ENCODE measurements at regions not wholly inside any gene's neighbourhood (a gene's known extent, or its start where the extent isn't known, plus 50 kb on each side); places are given as distances from the start of the nearest gene placed in this dataset.

- no peak for DNase-seq (ENCODE audit: low spot score)
These were observed 324.4 kb upstream of the ZNF32 start for GRCh38 chr10:43972976-43973647.

- no peak for DNase-seq (ENCODE audit: low spot score)
These were observed 323.3 kb upstream of the ZNF32 start for GRCh38 chr10:43971981-43972380.

- DNase-seq (ENCODE audit: low spot score): no peak
These were observed 322.6 kb upstream of the ZNF32 start for GRCh38 chr10:43971306-43971705.

- DNase-seq (ENCODE audit: low spot score): no peak
These were observed 322.0 kb upstream of the ZNF32 start for GRCh38 chr10:43970717-43971116.

- no peak for DNase-seq (ENCODE audit: low spot score)
These were observed 321.5 kb upstream of the ZNF32 start for GRCh38 chr10:43970018-43970698.

GRCh38 chr10:43969506-43969905 is 320.8 kb upstream of the ZNF32 start:
- DNase-seq (ENCODE audit: low spot score): no peak

- DNase-seq (ENCODE audit: low spot score): no peak
These were observed 320.3 kb upstream of the ZNF32 start for GRCh38 chr10:43968961-43969360.

- no peak for DNase-seq (ENCODE audit: low spot score)
These were observed 319.4 kb upstream of the ZNF32 start for GRCh38 chr10:43968076-43968475.

GRCh38 chr10:43966571-43966965 is 317.9 kb upstream of the ZNF32 start:
- no peak for DNase-seq (ENCODE audit: low spot score)

- no peak for DNase-seq (ENCODE audit: low spot score)
These were observed 317.4 kb upstream of the ZNF32 start for GRCh38 chr10:43965918-43966570.

- no peak for DNase-seq (ENCODE audit: low spot score)
These were observed 316.6 kb upstream of the ZNF32 start for GRCh38 chr10:43965033-43965917.

- DNase-seq (ENCODE audit: low spot score): no peak
These were observed 315.8 kb upstream of the ZNF32 start for GRCh38 chr10:43964486-43964885.

GRCh38 chr10:43963793-43964425 is 315.2 kb upstream of the ZNF32 start:
- DNase-seq (ENCODE audit: low spot score): no peak

- no peak for DNase-seq (ENCODE audit: low spot score)
These were observed 314.7 kb upstream of the ZNF32 start for GRCh38 chr10:43963379-43963778.

GRCh38 chr10:43962346-43963191 is 313.9 kb upstream of the ZNF32 start:
- DNase-seq (ENCODE audit: low spot score): no peak

GRCh38 chr10:43961523-43962345 is 313.1 kb upstream of the ZNF32 start:
- no peak for DNase-seq (ENCODE audit: low spot score)

GRCh38 chr10:43960981-43961380 is 312.3 kb upstream of the ZNF32 start:
- DNase-seq (ENCODE audit: low spot score): no peak

GRCh38 chr10:43960477-43960876 is 311.8 kb upstream of the ZNF32 start:
- DNase-seq (ENCODE audit: low spot score): no peak

- no peak for DNase-seq (ENCODE audit: low spot score)
These were observed 311.4 kb upstream of the ZNF32 start for GRCh38 chr10:43960135-43960415.
